ENCODE measurements at regions not wholly inside any gene's neighbourhood (a gene's known extent, or its start where the extent isn't known, plus 50 kb on each side); places are given as distances from the start of the nearest gene placed in this dataset.

DNA sequence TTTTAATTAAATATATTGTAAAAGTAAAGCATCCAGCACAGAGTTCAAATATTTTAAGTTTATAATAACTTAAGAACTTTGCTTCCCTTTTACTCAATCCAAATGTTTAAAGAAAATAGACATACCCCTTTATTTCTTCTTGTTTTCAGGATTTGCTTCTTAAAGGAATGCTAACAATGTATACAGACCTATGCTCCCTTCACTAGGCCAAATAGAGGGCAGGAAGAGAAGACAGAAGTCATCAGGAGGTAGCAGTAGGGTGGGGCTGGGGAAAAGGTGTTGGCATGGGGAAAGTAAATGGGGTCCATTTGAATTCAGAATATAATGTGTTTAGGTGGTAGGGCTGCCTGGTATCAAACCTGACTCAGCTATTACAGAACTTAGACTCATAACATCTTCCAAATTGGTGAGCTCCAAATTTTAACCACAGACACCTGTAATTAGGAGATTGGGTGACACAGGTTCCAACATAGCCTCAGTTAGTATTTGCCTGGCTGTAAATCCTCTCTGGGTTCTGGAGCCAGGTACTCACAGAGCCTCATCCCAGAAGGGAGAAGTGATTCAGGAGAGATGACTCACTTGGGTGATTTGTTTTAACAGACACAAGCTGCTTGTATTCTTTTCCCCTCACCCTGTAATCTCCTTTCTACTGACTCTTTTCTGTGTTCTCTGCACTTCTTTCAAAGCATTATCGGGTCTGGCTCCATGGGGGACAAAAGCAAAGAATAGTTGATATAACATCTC is 60.1 kb upstream of the DUSP10 start:
- peak; percentile 77 for DNase-seq (ENCODE audit: low read depth, low spot score)
- no peak overlapping the region for H3K4me3 ChIP-seq (ENCODE audit: low read depth, low read length)
- TF ChIP-seq, protein P1, sequence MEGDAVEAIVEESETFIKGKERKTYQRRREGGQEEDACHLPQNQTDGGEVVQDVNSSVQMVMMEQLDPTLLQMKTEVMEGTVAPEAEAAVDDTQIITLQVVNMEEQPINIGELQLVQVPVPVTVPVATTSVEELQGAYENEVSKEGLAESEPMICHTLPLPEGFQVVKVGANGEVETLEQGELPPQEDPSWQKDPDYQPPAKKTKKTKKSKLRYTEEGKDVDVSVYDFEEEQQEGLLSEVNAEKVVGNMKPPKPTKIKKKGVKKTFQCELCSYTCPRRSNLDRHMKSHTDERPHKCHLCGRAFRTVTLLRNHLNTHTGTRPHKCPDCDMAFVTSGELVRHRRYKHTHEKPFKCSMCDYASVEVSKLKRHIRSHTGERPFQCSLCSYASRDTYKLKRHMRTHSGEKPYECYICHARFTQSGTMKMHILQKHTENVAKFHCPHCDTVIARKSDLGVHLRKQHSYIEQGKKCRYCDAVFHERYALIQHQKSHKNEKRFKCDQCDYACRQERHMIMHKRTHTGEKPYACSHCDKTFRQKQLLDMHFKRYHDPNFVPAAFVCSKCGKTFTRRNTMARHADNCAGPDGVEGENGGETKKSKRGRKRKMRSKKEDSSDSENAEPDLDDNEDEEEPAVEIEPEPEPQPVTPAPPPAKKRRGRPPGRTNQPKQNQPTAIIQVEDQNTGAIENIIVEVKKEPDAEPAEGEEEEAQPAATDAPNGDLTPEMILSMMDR (IDR thresholded peaks at IDR 0.05; ENCODE audit: low read depth, low read length), result no peak
- in situ Hi-C loops (cut with HindIII; ENCODE audit: low sequenced_read_pairs), result no loop called here

DNA sequence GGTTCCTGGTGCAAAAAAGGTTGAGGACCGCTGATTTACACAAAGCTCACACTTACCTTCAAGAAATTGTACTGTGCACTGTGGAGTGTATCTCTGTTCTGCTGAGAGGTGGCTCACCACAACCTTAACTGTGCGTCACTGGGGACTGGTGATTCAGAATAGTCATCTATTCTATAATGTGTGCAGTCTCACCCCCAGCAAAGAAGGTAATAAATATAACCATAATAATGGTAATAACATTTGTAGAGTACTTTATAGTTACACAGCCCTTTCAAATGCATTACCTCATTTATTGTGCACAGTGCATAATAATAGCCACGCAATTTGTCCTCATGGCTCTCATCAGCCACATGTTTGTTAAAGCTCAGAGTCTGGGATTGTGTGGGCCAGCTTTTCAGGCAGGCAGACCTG is 59.4 kb upstream of the DUSP10 start:
- in situ Hi-C loops (cut with HindIII; ENCODE audit: low sequenced_read_pairs), result no loop called here
- TF ChIP-seq, protein P1 (IDR thresholded peaks at IDR 0.05; ENCODE audit: low read depth, low read length), result no peak
- H3K4me3 ChIP-seq (ENCODE audit: low read depth, low read length), result no peak overlapping the region
- no peak for DNase-seq (ENCODE audit: low read depth, low spot score)

DNA sequence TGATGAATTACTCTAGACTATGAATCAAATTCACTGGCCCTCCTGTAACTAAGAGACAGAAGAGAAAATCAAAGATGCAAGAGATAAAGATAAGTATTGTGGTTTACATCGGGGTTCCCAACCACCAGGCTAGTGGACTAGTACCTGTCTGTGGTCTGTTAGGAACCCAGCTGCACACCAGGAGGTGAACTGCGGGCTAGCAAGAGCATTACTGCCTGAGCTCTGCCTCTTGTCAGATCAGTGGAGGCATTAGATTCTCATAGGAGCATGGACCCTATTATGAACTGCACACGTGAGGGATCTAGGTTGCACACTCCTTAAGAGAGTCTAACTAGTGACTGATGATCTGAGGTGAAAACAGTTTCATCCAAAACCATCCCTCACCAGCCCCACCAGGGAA is 58.9 kb upstream of the DUSP10 start:
- in situ Hi-C loops (cut with HindIII; ENCODE audit: low sequenced_read_pairs), result no loop called here
- H3K4me3 ChIP-seq (ENCODE audit: low read depth, low read length), result no peak overlapping the region
- TF ChIP-seq, protein P1 (IDR thresholded peaks at IDR 0.05; ENCODE audit: low read depth, low read length), result no peak
- DNase-seq (ENCODE audit: low read depth, low spot score), result no peak

DNA sequence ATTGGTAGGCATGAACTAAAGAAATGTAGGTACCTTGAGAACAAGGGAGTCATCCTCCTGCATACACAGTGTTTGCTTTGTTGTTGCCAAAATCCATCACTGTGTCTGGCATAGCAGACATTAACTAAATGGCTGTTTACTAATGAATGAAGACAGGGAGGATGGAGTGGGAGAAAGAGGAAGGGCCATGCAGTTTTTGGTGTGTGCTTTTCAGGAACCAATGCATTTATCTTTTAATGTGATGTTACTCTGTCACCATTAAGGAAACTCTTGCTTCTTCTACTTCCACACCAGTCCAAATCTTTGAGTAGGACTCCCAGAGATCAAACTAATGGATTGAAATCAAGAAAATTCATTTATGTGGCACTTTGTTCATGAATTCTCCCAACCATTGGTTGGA is 55.6 kb upstream of the DUSP10 start:
- no peak overlapping the region for H3K4me3 ChIP-seq (ENCODE audit: low read depth, low read length)
- DNase-seq (ENCODE audit: low read depth, low spot score), result no peak
- TF ChIP-seq, protein P1 (IDR thresholded peaks at IDR 0.05; ENCODE audit: low read depth, low read length), result no peak
- in situ Hi-C loops (cut with HindIII; ENCODE audit: low sequenced_read_pairs), result no loop called here

DNA sequence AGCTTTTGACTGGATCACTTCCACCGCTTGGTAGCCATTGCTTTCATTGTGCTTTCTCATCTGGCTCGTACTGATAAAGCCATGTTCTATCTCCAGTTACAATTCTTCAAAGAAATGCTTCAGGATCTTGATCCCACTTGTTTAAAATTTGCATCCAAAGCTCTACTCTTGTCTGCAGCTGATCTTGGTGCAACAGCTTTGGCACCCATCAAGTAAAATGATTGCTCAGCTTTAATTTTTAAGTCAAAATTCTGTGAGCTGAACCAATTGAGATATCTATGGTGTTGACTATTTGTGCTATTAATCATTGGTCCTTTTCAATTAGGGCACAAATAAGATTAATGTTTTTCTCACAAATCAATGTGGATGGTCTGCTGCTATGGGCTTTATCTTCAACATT is 54.8 kb upstream of the DUSP10 start:
- no peak for DNase-seq (ENCODE audit: low read depth, low spot score)
- in situ Hi-C loops (cut with HindIII; ENCODE audit: low sequenced_read_pairs), result no loop called here
- TF ChIP-seq, protein P1 (IDR thresholded peaks at IDR 0.05; ENCODE audit: low read depth, low read length), result no peak
- H3K4me3 ChIP-seq (ENCODE audit: low read depth, low read length), result no peak overlapping the region

DNA sequence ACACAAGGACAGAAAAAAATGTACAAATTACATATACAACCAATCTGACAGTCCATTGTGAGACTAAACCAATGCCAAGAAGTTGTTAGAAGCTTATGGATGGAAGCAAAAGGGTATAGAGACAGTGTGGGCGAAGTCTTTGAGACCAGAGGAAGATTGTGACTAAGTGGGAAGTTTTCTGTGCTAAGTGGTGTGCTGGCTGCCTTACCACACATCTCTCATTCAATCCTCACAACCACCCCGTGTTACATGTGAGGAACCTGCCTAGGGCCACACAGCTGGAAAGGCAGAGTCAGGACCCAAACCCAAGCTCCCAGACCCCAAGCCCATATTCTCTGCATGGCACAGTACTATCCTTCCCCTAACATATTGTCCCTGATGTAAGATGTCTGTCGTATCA is 53.5 kb upstream of the DUSP10 start:
- no peak overlapping the region for H3K4me3 ChIP-seq (ENCODE audit: low read depth, low read length)
- in situ Hi-C loops (cut with HindIII; ENCODE audit: low sequenced_read_pairs), result no loop called here
- TF ChIP-seq, protein P1 (IDR thresholded peaks at IDR 0.05; ENCODE audit: low read depth, low read length), result no peak
- no peak for DNase-seq (ENCODE audit: low read depth, low spot score)

Data from astrocyte of the spinal cord (primary cell).